Stomach (tissue), 8 donors: ENCODE measurements at regions not wholly inside any gene's neighbourhood (a gene's known extent, or its start where the extent isn't known, plus 50 kb on each side); places are given as distances from the start of the nearest gene placed in this dataset.
A peak's percentile ranks its signal among the peaks of the same experiment; 100 is the strongest.

Source experiments
- DNase-seq, 2 donors: peaks; one replicate each; pipeline versions ENCODE4 v3.0.0 to v3.0.0-alpha.2; 2013 to 2019
- H3K27ac ChIP-seq, 5 donors: fragments of 200-600 bp in 4 of 5; sonication (generic) in 4 of 5; one replicate each; pipeline ENCODE4 v1.5.1; 2013 to 2019; ENCODE audit warnings: mild to moderate bottlenecking in 1 of 5, moderate library complexity in 1 of 5
- H3K27me3 ChIP-seq, 3 donors: fragments of 200-600 bp; sonication (generic); one replicate each; pipeline ENCODE4 v1.5.1; 2017 to 2019; ENCODE audit warnings: mixed run types in 1 of 3
- H3K36me3 ChIP-seq, 4 donors: fragments of 200-600 bp; sonication (generic); 1 replicate in 3 of 4; 2 replicates in 1 of 4; pipeline ENCODE4 v1.5.1; 2016 to 2019
- H3K4me1 ChIP-seq, 4 donors: fragments of 200-600 bp; sonication (generic); one replicate each; pipeline ENCODE4 v1.5.1; 2016 to 2019
- H3K4me3 ChIP-seq, 4 donors: fragments of 200-600 bp; sonication (generic) in 3 of 4; one replicate each; pipeline ENCODE4 v1.5.1; 2016 to 2019; ENCODE audit warnings: mild to moderate bottlenecking in 1 of 4
- H3K9me3 ChIP-seq, 4 donors: fragments of 200-600 bp; sonication (generic); one replicate each; pipeline ENCODE4 v1.5.1; 2016 to 2019
- EP300 ChIP-seq: sonication (generic); formaldehyde crosslinking; IDR thresholded peaks from one replicate; pipeline ENCODE4 v1.6.1; 2017; ENCODE audit warnings: antibody characterized with exemption
- POLR2A ChIP-seq, 4 donors: fragments of 450-650 bp; IDR thresholded peaks; one replicate each; pipeline ENCODE4 v1.6.1; 2016; ENCODE audit warnings: antibody characterized with exemption in 4 of 4, control low read depth in 2 of 4, mild to moderate bottlenecking in 1 of 4, moderate library complexity in 1 of 4
- POLR2AphosphoS5 ChIP-seq, 3 donors: sonication (generic); formaldehyde crosslinking; IDR thresholded peaks; one replicate each; pipeline ENCODE4 v1.6.1; 2016; ENCODE audit warnings: antibody characterized with exemption in 3 of 3
- WGBS, 5 donors: extraction: QIAGEN DNeasy Blood & Tissue Kit in 3 of 5; methylation state at CpG; one replicate each; pipeline versions ENCODE4 v1.1.5 to v1.1.7; 2013 to 2018; 5-methylcytosine and 5-hydroxymethylcytosine counted together
- intact Hi-C: fragments of 100-400 bp; cut with DNase I; formaldehyde crosslinking; loops from one replicate; pipeline ENCODE4 v1.15.1; 2023; ENCODE audit warnings: low total_unique reads
- TF ChIP-seq, protein P1 (sequence below), 7 experiments: fragments of 450-650 bp in 4 of 7; fragments of 200-600 bp in 3 of 7; sonication (generic) in 3 of 7; IDR thresholded peaks; one replicate each; pipeline ENCODE4 v1.5.1; 2016 to 2019; ENCODE audit warnings: antibody characterized with exemption in 7 of 7, control low read depth in 2 of 7, mild to moderate bottlenecking in 1 of 7
- donor health status: healthy with polysubstance abuse.
- donor health status: Bipolar disorder and iron deficiency.
- donor health status: healthy.

- H3K9me3 ChIP-seq: peaks cover 0 to 5% (median 2%) of the 10 kb centered on the region in 4 donors
- no peaks in the 10 kb centered on the region for H3K27me3 ChIP-seq
- no peaks in the 10 kb centered on the region for H3K36me3 ChIP-seq
- peak in 1 of 2 donors; percentile 46 for DNase-seq
- intact Hi-C loops: no loop called here
- 44 to 62% (median 49%) methylated on average over 2 of the region's 2 CpGs for WGBS, 5 donors
- no peak overlapping the region for H3K27ac ChIP-seq
- no peak overlapping the region for H3K4me3 ChIP-seq
- TF ChIP-seq POLR2AphosphoS5 (IDR thresholded peaks at IDR 0.05): no peak
- no peak for TF ChIP-seq POLR2A (IDR thresholded peaks at IDR 0.05)
- TF ChIP-seq EP300: no peak
- TF ChIP-seq, protein P1, sequence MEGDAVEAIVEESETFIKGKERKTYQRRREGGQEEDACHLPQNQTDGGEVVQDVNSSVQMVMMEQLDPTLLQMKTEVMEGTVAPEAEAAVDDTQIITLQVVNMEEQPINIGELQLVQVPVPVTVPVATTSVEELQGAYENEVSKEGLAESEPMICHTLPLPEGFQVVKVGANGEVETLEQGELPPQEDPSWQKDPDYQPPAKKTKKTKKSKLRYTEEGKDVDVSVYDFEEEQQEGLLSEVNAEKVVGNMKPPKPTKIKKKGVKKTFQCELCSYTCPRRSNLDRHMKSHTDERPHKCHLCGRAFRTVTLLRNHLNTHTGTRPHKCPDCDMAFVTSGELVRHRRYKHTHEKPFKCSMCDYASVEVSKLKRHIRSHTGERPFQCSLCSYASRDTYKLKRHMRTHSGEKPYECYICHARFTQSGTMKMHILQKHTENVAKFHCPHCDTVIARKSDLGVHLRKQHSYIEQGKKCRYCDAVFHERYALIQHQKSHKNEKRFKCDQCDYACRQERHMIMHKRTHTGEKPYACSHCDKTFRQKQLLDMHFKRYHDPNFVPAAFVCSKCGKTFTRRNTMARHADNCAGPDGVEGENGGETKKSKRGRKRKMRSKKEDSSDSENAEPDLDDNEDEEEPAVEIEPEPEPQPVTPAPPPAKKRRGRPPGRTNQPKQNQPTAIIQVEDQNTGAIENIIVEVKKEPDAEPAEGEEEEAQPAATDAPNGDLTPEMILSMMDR (IDR thresholded peaks at IDR 0.05): no peak
- no peaks in the 10 kb centered on the region for H3K4me1 ChIP-seq
Measured at GRCh38 chr11:57111619-57112018, 70.1 kb upstream of the LRRC55 start.

DNA sequence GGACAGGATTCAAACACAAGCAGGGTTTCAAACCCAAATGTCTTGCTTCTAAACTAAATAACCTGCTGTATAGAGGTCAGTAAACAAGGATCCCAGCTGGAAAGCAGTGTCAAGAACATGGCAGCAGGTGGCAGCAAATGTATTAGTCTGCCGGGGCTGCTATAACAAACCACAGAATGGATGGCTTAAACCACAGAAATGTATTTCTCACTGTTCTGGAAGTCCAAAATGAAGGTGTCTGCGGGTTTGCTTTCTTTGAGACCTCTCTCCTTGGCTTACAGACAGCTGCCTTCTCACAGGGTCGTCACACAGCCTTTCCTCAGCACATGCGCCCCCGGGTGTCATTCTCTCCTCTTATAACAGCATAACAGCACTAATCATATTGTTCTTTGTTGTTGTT is 65.1 kb upstream of the LRRC55 start:
- intact Hi-C loops: loop anchor here (5.0 kb wide), 1 partner anchor 131 kb away; no protein-coding TSS in a partner anchor
- Histone ChIP-seq H3K4me1 (no peaks in the 10 kb centered on the region), H3K27ac (no peak overlapping the region), H3K4me3 (no peak overlapping the region), H3K36me3 (no peaks in the 10 kb centered on the region), H3K27me3 (no peaks in the 10 kb centered on the region), H3K9me3 (no peaks in the 10 kb centered on the region)
- no peak for TF ChIP-seq POLR2AphosphoS5 (IDR thresholded peaks at IDR 0.05)
- TF ChIP-seq, protein P1 (IDR thresholded peaks at IDR 0.05): peak in 5 of 7 experiments; percentile 23 to 42 (median 35)
- WGBS, 5 donors: 59 to 72% (median 67%) methylated on average over 5 of the region's 5 CpGs
- peak; percentile 29 to 54 for DNase-seq

DNA sequence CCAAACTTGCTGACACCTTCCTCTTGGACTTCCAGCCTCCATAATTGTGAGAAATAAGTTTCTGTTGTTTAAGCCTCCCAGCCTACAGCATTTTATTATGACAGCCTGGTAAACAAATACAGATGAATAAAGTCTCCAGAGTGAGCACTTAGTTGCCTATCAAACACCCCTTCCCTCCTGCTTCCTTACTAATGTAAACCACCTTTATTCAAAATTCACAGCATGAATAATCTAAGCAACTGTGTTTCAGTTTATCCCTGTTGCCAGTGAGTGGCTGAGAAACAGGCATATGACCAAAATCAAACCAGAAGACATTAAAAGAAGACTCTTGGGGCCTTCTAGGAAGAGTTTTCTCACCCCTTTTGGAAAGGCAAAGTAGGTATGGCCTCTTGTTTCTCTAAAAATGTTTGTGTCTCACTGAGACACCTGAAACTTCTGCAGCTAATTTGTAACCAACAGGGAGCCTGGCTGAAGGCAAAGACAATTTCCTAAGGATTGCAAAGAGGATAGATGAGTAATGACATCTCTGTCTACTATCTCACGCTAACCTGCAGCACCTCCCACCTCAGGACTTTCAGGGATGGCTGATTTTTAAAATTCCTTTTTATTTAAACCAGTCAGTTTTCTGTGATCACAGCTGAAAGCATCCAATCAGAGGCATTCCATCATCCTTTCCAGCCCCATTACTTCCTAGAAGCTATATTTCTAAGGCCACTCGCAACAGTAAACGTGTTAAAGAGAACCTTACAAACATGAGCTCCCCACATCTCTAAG is 61.4 kb upstream of the LRRC55 start:
- no peak for DNase-seq
- intact Hi-C loops: no loop called here
- WGBS, 5 donors: 82 to 96% (median 91%) methylated on average over 3 of the region's 3 CpGs
- TF ChIP-seq EP300 (no peak), POLR2AphosphoS5 (IDR thresholded peaks at IDR 0.05) (no peak), POLR2A (IDR thresholded peaks at IDR 0.05) (no peak)
- TF ChIP-seq, protein P1 (IDR thresholded peaks at IDR 0.05): no peak
- Histone ChIP-seq H3K27ac (no peak overlapping the region), H3K4me1 (no peaks in the 10 kb centered on the region), H3K9me3 (no peaks in the 10 kb centered on the region), H3K27me3 (peaks cover 0 to 7% (median 0%) of the 10 kb centered on the region in 3 donors), H3K4me3 (no peak overlapping the region), H3K36me3 (no peaks in the 10 kb centered on the region)

- no peaks in the 10 kb centered on the region for H3K36me3 ChIP-seq
- no peaks in the 10 kb centered on the region for H3K9me3 ChIP-seq
- intact Hi-C loops: no loop called here
- DNase-seq: no peak
- 26 to 63% (median 33%) methylated on average over 1 of the region's 1 CpG for WGBS, 5 donors
- H3K27ac ChIP-seq: no peak overlapping the region
- no peak for TF ChIP-seq POLR2AphosphoS5 (IDR thresholded peaks at IDR 0.05)
- TF ChIP-seq POLR2A (IDR thresholded peaks at IDR 0.05): no peak
- TF ChIP-seq, protein P1 (IDR thresholded peaks at IDR 0.05): no peak
- H3K4me1 ChIP-seq: no peaks in the 10 kb centered on the region
- peaks cover 0 to 16% (median 0%) of the 10 kb centered on the region in 3 donors for H3K27me3 ChIP-seq
- no peak overlapping the region for H3K4me3 ChIP-seq
Measured at GRCh38 chr11:57121996-57122395, 59.8 kb upstream of the LRRC55 start.
